ENCODE measurements at regions not wholly inside any gene's neighbourhood (a gene's known extent, or its start where the extent isn't known, plus 50 kb on each side); places are given as distances from the start of the nearest gene placed in this dataset.

DNA sequence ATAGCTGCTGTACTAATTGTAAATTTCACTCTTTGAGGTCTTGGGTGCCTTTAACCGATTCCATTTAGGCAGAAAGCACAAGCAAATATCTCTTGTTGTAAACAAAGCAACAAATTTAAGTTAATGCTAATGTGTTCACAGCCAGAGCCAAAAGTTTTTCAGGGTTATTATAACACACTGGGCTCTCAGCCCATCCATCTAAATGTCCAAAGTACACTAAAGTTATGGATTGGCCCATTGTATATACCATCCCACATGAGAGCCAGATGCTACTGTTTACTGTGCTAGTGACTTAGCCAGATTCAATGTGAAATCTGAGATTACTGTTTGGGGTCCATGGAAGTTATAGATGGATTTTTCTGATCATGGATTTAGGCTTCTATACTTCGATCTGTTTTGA lies 186.7 kb downstream of the LARP7 start:
- no peak for TF ChIP-seq POLR2AphosphoS5 (IDR thresholded peaks at IDR 0.05; ENCODE audit: insufficient read depth, low read depth, low read length)
- TF ChIP-seq, protein P1, sequence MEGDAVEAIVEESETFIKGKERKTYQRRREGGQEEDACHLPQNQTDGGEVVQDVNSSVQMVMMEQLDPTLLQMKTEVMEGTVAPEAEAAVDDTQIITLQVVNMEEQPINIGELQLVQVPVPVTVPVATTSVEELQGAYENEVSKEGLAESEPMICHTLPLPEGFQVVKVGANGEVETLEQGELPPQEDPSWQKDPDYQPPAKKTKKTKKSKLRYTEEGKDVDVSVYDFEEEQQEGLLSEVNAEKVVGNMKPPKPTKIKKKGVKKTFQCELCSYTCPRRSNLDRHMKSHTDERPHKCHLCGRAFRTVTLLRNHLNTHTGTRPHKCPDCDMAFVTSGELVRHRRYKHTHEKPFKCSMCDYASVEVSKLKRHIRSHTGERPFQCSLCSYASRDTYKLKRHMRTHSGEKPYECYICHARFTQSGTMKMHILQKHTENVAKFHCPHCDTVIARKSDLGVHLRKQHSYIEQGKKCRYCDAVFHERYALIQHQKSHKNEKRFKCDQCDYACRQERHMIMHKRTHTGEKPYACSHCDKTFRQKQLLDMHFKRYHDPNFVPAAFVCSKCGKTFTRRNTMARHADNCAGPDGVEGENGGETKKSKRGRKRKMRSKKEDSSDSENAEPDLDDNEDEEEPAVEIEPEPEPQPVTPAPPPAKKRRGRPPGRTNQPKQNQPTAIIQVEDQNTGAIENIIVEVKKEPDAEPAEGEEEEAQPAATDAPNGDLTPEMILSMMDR (IDR thresholded peaks at IDR 0.05; ENCODE audit: extremely low read depth in 1 of 2, insufficient read depth in 1 of 2, low read depth in 1 of 2, low read length in 2 of 2), result no peak
- TF ChIP-seq POLR2A (IDR thresholded peaks at IDR 0.05; ENCODE audit: low read depth, low read length), result no peak
